Left ventricle myocardium inferior (tissue), 1 donor: ENCODE measurements at regions not wholly inside any gene's neighbourhood (a gene's known extent, or its start where the extent isn't known, plus 50 kb on each side); places are given as distances from the start of the nearest gene placed in this dataset.

Experiments used
- DNase-seq: peaks from one replicate; pipeline ENCODE4 v3.0.0-alpha.2; 2020
- H3K27ac ChIP-seq: fragments of 200-600 bp; replicated peaks from 2 replicates; pipeline ENCODE4 v1.8.0; 2021
- H3K27me3 ChIP-seq: fragments of 200-600 bp; 2 replicates; pipeline ENCODE4 v1.8.0; 2021; ENCODE audit warnings: low read depth
- H3K36me3 ChIP-seq: fragments of 200-600 bp; 2 replicates; pipeline ENCODE4 v1.8.0; 2021
- H3K4me1 ChIP-seq: fragments of 200-600 bp; 2 replicates; pipeline ENCODE4 v1.8.0; 2021
- H3K4me3 ChIP-seq: fragments of 200-600 bp; 2 replicates; pipeline ENCODE4 v1.8.0; 2021; ENCODE audit warnings: mild to moderate bottlenecking, moderate library complexity
- H3K9me3 ChIP-seq: fragments of 200-600 bp; replicated peaks from 2 replicates; pipeline ENCODE4 v1.8.0; 2021
- intact Hi-C: fragments of 100-400 bp; cut with micrococcal nuclease; formaldehyde crosslinking; loops from one replicate; pipeline ENCODE4 v1.11.0; 2022
- TF ChIP-seq, protein P1 (sequence below): fragments of 200-600 bp; IDR thresholded peaks from 2 replicates; pipeline ENCODE4 v1.8.0; 2021; ENCODE audit warnings: antibody characterized with exemption, mild to moderate bottlenecking, borderline replicate concordance
- donor health status: DM: no; HTN: yes; CAD: no; lungs with severe emphysema.

DNA sequence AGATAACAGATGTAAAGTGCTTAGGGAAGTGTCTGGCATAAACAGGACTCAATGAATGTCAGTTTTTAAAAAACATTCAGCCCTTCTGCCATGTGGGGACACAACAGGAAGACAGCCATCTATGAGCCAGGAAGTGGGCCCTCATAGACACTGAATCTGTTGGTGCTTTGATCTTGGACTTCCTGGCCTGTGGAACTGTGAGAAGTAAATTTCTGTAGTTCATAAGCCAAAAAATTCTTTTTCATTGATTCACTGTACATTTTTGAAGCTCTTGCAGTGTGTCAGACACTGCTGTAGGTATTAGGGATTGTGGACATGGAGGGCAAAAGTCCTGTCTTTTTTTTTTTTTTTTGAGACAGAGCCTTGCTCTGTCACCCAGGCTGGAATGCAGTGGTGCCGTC lies 188.6 kb downstream of the HIPK3 start:
- peaks cover 4% of the 10 kb centered on the region for H3K4me1 ChIP-seq
- H3K9me3 ChIP-seq: peaks cover 5% of the 10 kb centered on the region
- TF ChIP-seq, protein P1, sequence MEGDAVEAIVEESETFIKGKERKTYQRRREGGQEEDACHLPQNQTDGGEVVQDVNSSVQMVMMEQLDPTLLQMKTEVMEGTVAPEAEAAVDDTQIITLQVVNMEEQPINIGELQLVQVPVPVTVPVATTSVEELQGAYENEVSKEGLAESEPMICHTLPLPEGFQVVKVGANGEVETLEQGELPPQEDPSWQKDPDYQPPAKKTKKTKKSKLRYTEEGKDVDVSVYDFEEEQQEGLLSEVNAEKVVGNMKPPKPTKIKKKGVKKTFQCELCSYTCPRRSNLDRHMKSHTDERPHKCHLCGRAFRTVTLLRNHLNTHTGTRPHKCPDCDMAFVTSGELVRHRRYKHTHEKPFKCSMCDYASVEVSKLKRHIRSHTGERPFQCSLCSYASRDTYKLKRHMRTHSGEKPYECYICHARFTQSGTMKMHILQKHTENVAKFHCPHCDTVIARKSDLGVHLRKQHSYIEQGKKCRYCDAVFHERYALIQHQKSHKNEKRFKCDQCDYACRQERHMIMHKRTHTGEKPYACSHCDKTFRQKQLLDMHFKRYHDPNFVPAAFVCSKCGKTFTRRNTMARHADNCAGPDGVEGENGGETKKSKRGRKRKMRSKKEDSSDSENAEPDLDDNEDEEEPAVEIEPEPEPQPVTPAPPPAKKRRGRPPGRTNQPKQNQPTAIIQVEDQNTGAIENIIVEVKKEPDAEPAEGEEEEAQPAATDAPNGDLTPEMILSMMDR: no peak
- peaks cover 13% of the 10 kb centered on the region for H3K27me3 ChIP-seq
- no peak overlapping the region for H3K4me3 ChIP-seq
- no peak overlapping the region for H3K27ac ChIP-seq
- intact Hi-C loops: no loop called here
- no peaks in the 10 kb centered on the region for H3K36me3 ChIP-seq
- DNase-seq: no peak

DNA sequence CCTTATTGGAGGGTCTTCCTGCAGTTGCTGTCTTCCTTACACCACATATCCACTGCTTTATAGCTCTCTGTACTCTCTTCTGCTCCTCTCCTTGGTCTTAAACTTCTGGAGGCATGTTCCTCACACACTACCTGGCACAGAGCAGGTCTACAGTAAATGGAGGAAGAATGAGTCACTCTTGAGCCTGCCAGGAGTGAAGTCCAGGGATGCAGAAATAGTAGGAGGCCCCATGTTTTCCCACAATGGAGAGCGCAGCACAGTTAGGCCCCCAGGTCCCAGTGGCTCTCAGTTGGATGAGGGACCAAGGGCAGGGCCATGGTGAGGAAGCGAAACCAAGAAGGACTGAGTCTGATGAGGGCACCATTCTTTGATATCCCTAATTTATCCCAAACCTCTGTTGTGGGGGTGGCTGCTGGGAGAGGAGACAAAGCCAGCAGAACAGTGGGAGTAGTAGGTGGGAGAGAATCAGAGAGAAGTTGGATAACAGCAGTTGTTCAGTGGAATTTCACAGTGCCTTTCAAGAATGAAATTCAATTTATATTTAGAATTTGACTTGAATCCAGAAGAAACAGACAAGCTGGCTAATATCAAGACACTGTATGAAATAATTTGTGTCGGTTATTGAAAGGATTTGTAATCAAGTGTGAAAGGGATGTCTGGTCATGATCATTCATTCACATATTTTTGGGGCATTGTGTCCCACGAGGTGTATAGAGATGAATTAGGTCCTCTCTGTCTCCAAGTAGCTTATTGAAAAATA lies 187.8 kb downstream of the HIPK3 start:
- Histone ChIP-seq H3K9me3 (peaks cover 5% of the 10 kb centered on the region), H3K27me3 (peaks cover 5% of the 10 kb centered on the region), H3K36me3 (no peaks in the 10 kb centered on the region), H3K4me3 (no peak overlapping the region), H3K4me1 (peaks cover 4% of the 10 kb centered on the region), H3K27ac (no peak overlapping the region)
- TF ChIP-seq, protein P1: no peak
- intact Hi-C loops: no loop called here
- DNase-seq: no peak

DNA sequence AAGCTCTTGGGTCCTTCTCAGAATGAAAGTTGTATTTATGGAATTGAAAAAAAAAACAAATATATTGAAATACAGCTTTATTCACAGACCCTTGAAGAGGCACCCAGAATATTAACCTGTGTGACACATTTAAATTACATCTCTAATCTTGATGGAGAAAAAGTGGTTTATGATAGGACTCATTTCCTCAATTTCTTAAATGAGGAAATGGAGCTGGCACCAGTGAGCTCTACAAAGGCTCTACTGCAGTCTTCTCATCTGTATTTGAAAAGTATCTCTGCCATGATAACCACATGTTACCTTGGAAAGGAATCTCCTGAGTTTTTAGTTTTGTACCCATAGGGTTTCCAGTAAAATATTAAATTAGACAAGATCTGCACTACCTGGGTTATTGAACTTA lies 186.5 kb downstream of the HIPK3 start:
- Histone ChIP-seq H3K4me3 (no peak overlapping the region), H3K9me3 (peaks cover 5% of the 10 kb centered on the region), H3K27me3 (no peaks in the 10 kb centered on the region), H3K4me1 (peaks cover 4% of the 10 kb centered on the region), H3K36me3 (no peaks in the 10 kb centered on the region), H3K27ac (no peak overlapping the region)
- TF ChIP-seq, protein P1: no peak
- DNase-seq: no peak
- intact Hi-C loops: no loop called here

DNA sequence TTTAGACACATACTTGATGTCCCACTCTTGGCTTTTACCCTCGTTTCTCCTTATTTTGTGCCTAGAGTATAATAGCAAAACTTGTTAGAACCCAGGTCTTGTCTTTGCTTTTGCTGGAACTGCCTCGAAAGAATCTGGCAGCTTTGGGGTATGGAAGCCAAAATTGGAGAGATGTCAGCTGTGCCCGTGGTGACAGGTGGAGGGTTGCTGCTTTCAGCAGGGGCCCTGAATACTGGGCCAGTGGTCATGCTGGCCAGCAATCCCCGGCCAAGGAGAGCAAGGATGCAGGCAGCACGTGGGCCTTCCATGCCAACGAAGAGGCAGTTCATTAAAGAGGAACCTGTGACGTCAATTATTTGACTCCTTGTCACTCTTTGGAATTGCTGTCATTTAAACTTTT lies 181.1 kb downstream of the HIPK3 start:
- no peak overlapping the region for H3K4me3 ChIP-seq
- H3K4me1 ChIP-seq: no peaks in the 10 kb centered on the region
- TF ChIP-seq, protein P1: no peak
- H3K9me3 ChIP-seq: peaks cover 30% of the 10 kb centered on the region
- intact Hi-C loops: no loop called here
- H3K27ac ChIP-seq: no peak overlapping the region
- no peaks in the 10 kb centered on the region for H3K36me3 ChIP-seq
- H3K27me3 ChIP-seq: no peaks in the 10 kb centered on the region
- DNase-seq: no peak

DNA sequence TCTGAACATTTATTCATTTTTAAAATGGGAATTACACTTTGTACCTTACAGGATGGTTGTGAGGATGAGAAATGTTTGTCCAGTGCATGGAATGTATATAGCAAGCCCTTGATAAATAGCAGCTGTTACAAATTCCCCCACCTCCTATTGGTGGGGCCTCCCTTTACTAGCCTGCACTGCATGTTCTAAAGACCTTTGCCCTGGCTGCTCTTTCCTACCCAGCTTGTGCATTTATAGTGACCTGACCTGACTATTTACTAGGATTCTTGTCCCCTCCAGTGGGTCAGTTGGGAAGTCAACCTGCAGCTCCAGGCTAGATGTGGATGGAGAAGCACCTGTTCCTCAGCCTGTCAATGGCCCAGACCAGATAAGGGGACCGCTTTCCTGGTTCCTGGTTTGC lies 180.3 kb downstream of the HIPK3 start:
- Histone ChIP-seq H3K9me3 (peaks cover 36% of the 10 kb centered on the region), H3K27ac (no peak overlapping the region), H3K27me3 (no peaks in the 10 kb centered on the region), H3K36me3 (no peaks in the 10 kb centered on the region), H3K4me1 (no peaks in the 10 kb centered on the region), H3K4me3 (no peak overlapping the region)
- TF ChIP-seq, protein P1: no peak
- intact Hi-C loops: no loop called here
- DNase-seq: no peak
